Astrocyte of the spinal cord (primary cell): ENCODE measurements at regions not wholly inside any gene's neighbourhood (a gene's known extent, or its start where the extent isn't known, plus 50 kb on each side); places are given as distances from the start of the nearest gene placed in this dataset.
A peak's percentile ranks its signal among the peaks of the same experiment; 100 is the strongest.

Experiments used
- DNase-seq: peaks from one replicate; pipeline ENCODE4 v3.0.0; 2011; ENCODE audit warnings: low read depth, low spot score
- H3K4me3 ChIP-seq: 2 replicates; pipeline ENCODE4 v1.5.1; 2011; ENCODE audit warnings: low read depth, mild to moderate bottlenecking, low read length, moderate library complexity
- in situ Hi-C: cut with HindIII; loops from 2 replicates; pipeline ENCODE4 v1.10.0; 2017; ENCODE audit warnings: low sequenced_read_pairs
- TF ChIP-seq, protein P1 (sequence below): IDR thresholded peaks from 2 replicates; pipeline ENCODE4 v1.5.1; 2012; ENCODE audit warnings: low read depth, mild to moderate bottlenecking, low read length, inconsistent platforms

DNA sequence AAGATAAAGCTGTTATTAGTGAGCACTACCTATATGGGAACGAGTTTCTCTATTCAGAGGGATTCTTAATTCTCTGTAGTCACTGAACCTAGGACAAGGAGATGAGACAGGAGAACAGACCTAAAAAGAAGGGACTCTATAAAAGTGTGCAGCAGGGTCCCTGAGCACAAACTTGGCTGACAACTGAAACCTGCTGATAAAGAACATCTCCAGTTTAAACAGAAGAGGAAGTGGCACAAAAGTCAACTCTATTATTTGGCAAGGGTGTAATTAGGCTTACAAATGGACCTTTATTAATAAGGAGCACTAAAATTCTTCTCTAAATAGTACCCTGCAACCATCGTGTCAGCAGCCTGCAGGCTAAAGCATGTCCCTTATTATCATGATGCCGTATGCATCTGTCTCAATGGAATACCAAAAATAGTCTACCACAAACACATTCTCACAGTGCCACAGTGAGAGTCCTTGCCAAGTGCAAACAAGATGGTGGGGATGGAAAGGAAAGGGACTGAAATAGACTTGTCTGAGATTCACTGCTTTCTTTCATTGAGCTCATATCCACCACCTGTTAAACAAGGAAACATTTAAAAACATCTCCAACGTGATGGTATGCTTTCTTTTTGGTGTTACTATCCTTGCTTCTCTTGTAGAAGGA is 260.2 kb downstream of the INSIG2 start:
- DNase-seq: no peak
- H3K4me3 ChIP-seq: no peak overlapping the region
- TF ChIP-seq, protein P1, sequence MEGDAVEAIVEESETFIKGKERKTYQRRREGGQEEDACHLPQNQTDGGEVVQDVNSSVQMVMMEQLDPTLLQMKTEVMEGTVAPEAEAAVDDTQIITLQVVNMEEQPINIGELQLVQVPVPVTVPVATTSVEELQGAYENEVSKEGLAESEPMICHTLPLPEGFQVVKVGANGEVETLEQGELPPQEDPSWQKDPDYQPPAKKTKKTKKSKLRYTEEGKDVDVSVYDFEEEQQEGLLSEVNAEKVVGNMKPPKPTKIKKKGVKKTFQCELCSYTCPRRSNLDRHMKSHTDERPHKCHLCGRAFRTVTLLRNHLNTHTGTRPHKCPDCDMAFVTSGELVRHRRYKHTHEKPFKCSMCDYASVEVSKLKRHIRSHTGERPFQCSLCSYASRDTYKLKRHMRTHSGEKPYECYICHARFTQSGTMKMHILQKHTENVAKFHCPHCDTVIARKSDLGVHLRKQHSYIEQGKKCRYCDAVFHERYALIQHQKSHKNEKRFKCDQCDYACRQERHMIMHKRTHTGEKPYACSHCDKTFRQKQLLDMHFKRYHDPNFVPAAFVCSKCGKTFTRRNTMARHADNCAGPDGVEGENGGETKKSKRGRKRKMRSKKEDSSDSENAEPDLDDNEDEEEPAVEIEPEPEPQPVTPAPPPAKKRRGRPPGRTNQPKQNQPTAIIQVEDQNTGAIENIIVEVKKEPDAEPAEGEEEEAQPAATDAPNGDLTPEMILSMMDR: no peak
- in situ Hi-C loops: no loop called here

DNA sequence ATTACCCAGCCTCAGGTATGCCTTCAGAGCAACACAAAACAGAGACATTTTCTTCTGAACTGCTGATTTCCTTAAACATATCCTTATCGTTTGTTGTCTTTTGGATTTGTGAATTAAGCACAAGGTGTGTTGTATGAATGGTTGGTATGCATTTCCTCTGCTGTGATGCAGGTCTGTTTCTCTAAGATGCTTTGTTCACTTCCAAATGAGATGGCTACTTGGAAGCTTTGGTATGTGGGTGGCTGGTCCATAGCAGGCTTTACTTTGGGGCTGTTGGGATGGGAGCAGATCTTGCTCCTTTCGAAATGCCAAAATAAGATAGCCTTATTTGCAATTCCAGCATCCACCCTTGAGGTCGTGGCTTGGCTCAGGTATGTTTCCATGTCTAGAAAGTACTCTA is 257.2 kb downstream of the INSIG2 start:
- TF ChIP-seq, protein P1: no peak
- no peak for DNase-seq
- in situ Hi-C loops: no loop called here
- no peak overlapping the region for H3K4me3 ChIP-seq

DNA sequence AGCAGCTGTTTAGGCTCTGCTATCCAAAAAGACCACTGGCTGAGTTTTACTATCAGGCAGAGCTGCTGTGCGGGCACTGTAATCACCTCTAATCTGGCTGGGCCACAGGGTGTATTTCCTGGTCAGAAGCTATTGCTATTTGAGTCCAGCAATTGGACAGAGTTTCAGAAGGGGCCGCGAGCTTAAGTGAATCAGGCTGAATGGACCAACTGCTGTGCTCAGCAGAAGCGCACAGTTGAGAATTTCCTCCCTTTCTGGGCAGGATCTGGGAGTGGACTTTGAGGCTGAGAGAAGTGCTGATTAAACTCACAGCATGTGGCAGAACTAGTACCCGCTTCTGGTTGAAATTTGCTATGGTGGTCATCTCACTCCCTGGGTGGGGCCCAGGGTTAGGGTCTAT is 251.8 kb downstream of the INSIG2 start:
- peak; percentile 1 for DNase-seq
- H3K4me3 ChIP-seq: no peak overlapping the region
- TF ChIP-seq, protein P1: no peak
- in situ Hi-C loops: no loop called here

DNA sequence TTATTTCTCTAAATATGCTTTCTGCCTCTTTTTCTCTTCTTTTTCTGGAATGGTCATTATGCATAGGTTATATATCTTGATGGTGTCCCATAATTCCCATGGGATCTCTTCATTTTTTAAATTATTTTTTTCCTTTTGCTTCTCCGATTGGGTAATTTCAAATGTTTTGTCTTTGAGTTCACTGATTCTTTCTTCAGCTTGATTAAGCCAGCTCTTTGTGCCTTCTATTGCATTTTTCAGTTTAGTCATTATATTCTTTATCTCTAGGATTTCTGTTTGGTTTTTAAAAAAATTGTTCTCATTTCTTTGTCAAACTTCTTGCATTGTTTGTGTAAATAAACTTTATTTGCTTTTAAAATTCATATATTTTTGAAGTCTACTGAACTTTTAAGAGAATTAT is 251.1 kb downstream of the INSIG2 start:
- no peak for DNase-seq
- TF ChIP-seq, protein P1: no peak
- no peak overlapping the region for H3K4me3 ChIP-seq
- in situ Hi-C loops: no loop called here

DNA sequence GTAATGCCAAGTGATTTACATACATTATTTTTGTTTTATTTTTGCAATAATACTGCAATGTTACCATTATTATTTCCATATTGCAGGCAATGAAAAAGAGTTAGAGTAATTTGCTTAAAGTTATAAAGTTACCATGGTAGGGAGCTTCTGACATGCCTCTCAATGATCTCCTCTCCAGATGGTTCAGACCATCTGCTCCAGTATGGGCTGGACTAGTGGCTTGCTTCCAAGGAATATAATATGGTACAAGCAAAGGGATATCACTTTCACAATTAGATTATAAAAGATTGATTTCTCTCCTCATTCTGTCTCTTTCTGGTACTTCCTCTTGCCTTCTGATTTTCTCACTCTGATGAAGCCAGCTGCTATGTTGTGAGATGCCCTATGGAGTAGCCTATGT is 245.4 kb downstream of the INSIG2 start:
- in situ Hi-C loops: no loop called here
- H3K4me3 ChIP-seq: no peak overlapping the region
- TF ChIP-seq, protein P1: no peak
- no peak for DNase-seq

DNA sequence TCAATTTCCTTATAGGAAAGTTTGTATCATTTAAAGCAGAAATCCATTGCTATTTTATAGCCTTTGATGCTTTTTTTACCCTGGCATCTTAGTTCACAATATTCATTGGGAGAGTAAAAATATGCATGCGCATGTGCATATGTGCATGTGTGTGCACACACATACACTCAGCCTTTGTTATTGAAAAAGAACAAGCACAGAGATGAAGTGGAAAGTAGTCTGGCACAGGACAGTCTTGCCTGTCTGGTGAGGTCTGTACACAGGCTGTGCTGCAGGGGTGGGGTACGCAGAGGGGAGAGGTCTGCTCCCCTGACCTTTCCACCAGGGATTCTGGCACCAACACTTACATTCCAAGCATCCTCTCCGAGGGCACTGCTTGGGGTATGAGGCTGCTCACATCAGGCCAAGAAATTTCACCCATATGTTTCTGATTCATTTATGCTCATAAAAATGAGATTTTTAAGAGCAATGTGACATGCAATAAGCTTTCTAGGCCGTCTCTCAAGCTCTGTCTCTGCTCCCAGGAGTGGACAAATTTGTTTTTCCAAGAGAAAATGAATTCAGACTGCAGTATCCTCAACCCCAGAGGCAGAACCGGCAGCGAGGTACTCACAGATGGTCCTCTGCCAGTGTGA is 237.2 kb downstream of the INSIG2 start:
- in situ Hi-C loops: no loop called here
- H3K4me3 ChIP-seq: no peak overlapping the region
- DNase-seq: no peak
- TF ChIP-seq, protein P1: no peak
